Activated T-cell treated with anti-CD3 and anti-CD28 coated beads, Interleukin-2, amount 50 U/mL, for 1 hour (primary cell): ENCODE measurements at regions not wholly inside any gene's neighbourhood (a gene's known extent, or its start where the extent isn't known, plus 50 kb on each side); places are given as distances from the start of the nearest gene placed in this dataset.
"Not testable (repeated sequence)": the region's sequence is repeated elsewhere in the genome, so short reads cannot be mapped to it uniquely, and the experiment has no call there.

Source experiments
- DNase-seq: peaks from one replicate; pipeline ENCODE4 v3.0.0-alpha.2; 2020

DNA sequence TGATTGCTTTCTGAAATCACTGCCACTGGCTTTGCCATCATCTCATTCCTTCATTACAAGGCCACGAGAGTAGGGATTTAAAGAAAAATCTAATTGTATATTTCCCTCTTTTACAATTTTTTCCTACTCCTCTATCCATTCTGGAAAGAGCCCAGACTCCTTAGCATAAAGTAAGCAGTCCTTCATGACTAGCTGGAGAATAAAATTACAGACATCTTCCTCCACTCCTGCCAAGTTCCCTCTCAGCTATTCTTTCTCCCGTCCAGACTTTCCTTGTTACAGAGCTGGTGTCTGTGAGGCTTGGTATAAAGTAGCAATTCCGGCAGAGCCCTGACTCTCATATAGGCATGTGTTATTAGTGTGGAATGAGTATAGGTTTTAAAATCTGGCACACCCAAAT lies 806.8 kb downstream of the PLCL1 start:
- DNase-seq = no peak

DNA sequence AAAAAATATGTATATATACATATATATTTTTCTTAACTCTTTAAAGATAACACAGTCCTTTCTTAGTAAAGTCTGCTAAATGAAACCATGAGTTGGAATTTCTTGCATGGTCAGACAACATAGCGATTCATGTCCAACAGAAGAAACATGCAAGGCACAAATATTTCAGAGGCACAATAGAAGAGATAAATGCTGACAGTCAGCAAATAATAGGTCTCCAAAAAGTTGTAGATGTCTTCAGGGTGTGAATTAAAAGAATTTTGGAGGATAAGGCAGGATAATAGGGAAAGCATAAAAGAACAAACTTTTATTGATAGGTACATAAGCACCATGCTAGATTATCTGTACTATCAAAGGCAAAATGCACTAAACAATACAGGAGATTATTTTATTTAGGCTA lies 800.2 kb downstream of the PLCL1 start:
- no peak for DNase-seq

DNA sequence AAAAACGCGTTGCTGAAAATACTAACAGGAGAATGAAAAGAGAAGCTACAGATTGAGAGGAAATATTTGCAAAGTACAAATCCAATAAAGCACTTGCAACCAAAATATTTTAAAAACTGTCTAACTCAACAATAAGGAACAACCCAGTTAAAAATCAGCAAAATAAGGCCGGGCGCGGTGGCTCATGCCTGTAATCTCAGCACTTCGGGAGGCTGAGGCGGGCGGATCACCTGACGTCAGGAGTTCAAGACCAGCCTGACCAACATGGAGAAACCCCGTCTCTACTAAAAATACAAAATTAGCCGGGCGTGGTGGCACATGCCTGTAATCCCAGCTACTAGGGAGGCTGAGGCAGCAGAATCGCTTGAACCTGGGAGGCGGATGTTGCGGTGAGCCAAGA lies 798.6 kb downstream of the PLCL1 start:
- DNase-seq = not testable (repeated sequence)

DNA sequence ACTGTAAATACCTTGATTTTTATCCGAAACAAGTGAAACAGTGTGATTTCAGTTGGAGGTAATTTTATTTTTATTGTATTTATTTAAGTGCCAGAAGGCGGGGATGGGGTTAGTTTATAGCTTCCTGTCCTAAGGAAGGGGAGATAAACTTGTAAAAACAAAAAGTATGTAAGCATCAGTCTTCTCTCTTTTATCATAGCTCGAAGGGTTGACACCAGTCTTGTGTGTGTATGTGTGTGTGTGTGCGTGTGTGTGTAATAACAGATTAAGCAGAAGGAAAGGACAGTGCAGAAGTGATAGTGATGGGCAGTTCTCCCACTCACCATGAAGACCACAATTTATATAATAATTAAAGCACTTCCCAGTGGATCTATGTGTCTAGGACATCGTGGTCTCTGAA lies 793.3 kb downstream of the PLCL1 start:
- DNase-seq = no peak

DNA sequence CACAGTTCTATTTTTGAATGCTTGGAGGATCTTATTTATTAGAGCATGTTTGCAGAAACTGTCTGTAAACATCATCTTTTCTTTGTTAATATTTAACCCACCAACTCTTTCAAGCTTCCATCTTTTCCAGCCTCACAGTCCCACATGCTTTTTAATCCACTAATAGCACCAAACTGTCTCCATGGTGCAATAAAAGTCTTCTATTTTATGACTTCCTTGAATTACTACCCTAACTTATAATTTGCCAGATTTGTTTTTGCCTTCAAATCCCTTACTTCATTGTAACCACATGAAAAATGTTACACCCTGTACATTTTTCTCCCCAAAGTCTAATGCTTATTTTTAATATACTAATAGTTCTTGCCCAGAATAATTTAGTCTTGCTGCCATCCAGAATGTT lies 792.6 kb downstream of the PLCL1 start:
- no peak for DNase-seq

DNA sequence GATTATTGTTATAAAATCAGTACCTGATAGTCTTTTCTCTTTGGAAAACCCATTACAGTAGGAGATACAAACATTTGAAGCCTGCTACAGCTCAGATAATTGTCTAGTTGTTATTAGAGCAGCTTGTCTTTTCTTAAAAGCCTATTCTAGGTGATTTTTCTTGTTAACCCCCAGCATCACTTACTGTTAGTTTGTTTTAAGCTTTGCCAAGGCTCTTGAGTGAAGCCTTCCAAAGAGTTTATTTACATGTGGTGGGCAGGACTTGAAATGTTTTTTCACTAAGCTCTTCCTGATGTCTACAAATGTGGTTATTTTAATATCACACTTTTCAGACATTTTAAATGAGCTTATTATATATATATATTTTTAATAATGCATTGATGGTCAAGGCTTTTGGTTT lies 791.3 kb downstream of the PLCL1 start:
- no peak for DNase-seq

DNA sequence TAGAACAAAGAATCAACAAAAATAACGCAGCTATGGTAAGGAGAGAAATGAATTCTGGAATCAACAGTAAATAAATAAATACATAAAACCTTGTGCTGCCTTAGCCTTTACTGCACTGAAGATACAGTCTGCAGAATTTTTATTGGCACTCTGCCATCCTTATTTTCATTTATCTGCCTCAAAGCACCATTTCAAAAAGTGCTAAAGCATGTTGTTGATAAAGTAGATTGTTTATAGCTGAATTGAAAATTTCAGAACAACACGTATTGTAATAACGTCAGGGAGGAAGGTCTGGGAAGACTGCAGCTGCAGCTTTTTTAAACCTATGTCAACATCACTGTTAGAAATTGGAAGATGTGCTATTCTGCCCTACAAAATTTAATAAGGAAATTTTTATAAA lies 787.2 kb downstream of the PLCL1 start:
- DNase-seq = no peak

DNA sequence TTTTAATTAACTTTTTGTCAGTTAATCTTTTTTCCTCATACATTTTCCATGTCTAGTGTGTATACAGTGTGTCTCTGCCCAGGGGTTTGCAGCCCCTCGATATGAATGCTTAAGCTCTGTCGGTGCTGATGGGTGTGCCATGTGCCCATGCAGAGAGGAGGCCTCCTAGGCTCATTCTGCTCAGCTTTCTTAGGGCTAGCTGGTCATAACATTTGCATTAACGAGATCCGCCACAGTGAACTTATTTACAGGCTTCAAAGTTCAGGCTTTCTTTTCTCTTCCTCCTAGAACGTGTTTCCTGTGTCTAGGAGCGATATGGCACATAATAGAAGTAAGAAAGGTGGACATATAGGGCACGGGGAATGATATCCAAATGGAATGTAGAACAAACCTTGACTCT lies 783.3 kb downstream of the PLCL1 start:
- DNase-seq = no peak

DNA sequence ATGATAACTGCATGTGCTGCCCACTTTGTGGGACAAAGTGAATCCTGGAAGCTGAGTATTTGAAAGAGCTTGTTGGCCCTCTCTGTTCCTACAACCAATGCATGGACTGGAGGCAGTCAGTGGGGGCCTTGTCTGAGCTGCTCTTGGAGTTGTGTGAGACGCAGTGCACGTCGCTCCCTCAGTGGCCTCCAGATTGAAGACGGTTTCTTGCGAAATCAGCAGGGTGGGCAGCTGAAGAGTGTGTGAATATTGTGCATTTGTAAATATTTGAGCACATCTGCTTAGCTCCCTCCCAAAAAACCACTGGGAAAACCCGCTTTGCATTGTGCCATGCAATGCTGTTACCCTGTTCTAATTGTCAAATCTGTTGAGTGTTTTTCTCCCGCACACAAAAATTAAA lies 782.8 kb downstream of the PLCL1 start:
- DNase-seq = no peak

DNA sequence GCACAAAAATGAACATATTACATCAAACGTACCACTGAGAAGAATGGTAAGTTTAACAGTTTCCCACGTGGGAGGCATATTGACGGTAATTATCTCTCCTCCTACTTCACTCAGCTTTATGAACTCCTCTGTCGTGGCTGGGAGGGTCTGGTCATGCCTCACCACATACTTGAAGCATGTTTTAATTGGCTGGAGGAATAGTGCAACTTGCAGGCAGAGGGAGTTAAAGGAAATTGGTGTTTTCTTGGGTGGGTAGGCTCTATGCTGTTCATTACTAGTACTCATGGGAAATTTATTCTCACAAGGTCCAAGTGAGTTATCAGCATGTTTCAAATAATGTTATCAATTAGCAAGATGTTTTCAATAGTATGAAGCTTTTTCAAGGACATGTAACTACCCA lies 767.0 kb downstream of the PLCL1 start:
- no peak for DNase-seq

DNA sequence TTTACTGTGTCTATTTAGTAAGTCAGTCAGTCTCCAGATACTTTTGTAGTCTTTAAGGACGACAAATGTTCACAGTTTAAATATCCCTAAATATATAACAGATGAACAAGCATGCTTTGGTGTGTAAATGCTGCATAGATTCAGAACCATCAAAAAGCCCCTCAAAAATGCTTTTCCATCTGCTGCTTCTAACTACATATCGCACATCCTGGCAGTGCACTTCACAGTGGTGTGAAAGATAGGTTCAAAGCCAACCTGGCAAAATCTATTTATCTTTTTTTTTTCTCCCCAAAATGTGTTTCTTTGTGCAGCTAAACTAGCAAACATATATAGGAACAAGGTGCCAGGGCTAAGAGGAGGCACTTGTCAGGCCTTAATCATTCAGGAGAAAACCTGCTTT lies 753.8 kb downstream of the PLCL1 start:
- no peak for DNase-seq

DNA sequence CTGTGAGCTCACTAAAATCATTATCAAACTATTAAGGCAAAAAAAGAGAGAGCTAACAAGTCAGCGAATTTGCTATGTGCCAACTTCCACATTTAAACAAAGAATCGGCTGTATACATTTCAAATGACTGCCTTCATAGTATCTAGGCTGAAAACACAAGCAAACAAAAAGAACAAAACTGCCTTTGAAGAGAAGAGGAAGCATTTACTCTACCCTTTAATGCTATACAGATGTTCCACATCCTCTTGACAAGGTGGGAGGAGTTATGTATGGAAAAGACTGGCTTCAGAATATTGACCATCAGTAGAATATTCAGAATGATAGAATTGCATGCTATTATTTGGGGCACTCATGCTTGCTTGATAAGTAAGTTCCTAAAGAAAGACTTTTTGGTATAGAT lies 741.7 kb downstream of the PLCL1 start:
- no peak for DNase-seq

DNA sequence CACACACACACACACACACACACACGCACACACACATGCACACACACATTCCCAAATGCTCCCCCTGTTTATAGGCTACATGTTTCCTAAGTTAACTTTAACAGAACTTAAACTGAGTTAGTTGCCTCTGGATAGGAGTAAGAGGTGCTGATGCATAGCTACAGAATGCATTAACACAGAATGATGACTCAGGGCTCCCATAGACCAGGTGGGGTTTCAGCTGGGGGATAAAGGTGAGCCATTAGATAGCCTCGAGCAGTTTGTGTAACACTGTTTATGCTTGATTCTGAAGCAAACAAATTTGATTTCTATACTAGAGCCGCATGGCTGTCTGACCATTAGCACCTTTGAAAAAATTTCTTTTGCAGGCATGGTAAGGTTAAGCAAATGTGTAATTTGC lies 741.0 kb downstream of the PLCL1 start:
- DNase-seq = no peak

DNA sequence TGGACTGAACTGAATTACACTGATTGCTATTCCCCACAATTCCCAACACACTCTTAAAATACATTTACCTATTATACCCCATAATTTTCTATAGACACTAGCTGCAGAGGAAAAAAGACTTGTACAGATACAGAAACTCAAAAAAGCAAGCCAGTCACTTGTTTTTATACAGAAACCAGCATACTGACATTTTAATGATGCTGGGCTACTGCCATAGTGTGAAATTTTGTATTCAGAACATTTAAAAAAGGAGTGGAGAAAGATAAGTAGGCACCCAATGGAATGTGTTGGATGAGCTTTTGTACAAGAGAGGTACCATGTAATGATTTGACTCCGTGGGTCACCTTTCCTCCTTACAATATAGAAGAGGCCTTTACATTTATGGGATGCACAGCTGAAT lies 740.1 kb downstream of the PLCL1 start:
- DNase-seq = no peak

DNA sequence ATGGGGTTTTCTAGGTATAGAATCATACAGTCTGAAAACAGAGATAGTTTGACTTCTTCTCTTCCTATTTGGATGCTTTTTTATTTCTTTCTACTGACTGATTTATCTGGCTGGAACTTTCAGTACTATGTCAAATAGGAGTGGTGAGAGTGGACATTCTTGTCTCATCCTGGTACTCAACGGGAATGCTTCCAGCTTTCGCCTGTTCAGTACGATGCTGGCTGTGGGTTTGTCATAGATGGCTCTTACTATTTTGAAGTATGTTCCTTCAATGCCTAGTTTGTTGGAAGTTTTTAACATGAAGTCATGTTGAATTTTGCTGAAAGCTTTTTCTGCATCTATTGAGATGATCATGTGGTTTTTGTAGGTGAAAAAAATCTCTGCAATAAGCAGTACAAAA lies 730.4 kb downstream of the PLCL1 start:
- DNase-seq = no peak

DNA sequence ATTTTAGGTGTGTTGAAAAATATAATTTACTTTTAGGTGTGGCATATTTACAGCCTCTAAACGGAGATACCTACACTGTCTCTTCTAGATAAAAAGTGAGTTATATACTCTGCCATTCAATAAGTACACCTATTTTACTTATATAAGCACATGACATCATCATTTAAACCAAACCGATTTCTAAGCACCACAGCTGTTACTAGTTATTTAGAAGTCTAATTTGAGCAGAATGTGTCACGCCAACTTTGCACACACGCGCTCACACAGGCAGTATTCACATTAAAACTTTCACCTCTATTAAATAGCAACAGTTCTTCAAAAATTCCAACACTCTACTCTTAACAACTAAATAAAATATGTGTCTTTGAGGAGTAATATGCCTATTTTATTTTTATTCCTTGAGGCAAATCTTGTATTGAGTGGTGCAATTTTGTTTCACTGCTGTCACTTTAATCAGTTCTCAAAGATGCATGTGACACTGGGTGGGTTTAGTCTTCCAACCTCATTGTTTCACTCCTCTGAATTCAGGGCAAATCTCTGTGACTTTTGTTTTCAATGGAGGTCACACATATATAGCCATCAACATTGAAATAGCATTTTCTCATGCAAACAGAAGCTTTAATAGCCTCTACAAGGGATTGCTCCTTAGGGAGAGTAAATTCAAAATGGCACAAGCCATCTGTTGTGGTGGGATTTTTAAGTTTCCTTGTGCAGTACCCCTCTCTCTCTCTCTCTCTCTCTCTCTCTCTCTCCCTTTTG lies 721.0 kb downstream of the PLCL1 start:
- DNase-seq = no peak

DNA sequence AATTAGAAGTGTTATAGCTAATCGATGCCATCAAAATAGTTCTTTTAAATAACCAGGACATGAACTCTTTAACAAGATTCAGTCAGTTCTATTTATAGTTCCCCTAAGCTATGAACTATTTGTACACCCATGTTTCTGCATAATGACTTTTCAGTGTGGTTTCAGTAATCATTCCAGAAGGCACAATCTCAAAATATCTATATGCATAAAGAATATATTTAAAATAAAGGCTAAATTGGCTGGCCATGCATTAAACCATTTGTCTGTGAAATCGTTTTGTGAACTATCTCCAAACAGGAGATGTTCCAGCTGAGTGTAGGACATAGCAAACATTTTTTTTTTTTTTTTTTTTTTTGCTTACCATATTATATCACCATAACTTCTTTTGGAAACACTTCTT lies 719.3 kb downstream of the PLCL1 start:
- no peak for DNase-seq

DNA sequence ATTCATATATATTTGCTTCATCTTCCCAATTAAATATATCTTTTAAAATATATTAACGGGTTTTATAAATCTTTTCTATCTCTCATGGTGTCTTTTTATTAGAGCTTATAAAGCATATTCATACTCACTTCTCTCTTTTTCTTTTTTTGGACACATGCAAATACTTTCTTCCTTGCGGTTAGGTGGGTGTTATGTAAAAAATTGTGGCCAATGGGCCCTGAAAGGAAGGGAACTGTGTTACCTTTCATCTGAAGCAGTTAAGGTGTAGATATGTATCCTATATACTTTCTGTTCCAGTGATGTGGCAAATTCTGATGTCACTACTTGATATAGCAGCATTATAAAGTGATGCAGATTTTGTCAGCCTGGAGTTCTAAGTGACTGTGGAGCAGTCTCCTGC lies 714.5 kb downstream of the PLCL1 start:
- DNase-seq = no peak

DNA sequence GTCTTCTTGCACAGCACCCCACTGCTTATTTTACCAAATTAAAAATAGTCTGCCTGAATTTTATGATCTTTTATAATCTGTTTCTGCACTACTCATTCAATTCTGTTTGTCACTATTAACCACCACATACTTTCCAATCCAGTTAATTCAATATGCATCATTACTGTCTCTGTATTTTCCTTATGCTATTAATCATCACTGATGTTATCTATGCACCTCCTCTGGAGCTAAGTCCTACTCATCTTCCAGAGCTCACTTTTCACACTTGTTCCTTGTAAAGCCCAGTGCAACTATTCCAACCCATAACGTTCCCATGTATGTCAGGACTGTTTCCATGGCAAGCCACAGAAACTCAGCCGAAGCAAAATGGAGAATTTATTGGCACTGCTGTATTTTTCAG lies 713.6 kb downstream of the PLCL1 start:
- DNase-seq = no peak

DNA sequence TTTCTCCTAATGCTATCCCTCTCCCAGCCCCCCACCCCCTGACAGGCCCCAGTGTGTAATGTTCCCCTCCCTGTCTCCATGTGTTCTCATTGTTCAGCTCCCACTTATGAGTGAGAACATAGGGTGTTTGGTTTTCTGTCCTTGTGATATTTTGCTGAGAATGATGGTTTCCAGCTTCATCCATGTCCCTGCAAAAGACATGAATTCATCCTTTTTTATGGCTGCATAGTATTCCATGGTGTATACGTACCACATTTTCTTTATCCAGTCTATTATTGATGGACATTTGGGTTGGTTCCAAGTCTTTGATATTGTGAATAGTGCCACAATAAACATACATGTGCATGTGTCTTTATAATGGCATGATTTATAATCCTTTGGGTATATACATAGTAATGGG lies 704.2 kb downstream of the PLCL1 start:
- not testable (repeated sequence) for DNase-seq

DNA sequence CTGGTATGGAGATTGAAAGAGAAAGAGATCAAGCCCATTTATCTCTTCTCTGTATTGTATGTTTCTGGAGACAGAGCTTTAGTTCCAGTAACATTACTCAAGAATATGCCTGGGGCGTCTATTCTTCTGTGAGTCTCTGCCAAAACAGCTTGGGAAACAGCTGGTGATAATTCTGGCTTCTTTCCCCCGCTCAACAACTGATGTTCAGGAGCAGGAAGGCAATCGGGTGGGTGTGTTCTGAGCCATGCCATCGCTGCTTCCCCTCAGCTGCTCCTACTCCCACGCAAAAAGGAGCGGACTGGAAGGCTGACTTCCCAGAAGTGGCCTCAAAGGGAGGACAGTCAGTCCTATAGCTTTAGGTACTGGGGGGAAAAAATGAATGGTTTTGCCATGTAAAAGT lies 695.1 kb downstream of the PLCL1 start:
- no peak for DNase-seq

DNA sequence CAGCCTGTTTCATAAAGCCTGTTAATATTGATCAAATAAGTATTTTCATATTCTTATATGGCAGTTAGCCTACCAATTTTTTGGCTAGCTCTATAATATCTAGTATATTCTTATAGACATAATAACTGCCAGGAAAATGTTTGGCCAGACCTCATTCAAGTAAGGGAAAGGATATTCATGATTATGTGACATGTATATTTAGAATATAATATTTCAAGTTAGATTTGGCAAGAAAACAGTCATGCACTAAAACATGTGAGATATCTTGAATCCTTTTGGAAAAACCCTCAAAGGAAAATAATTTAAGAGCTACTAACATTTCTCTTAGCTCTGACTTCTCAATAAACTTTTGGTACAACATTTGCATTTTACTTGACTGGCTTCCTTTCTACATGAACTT lies 694.1 kb downstream of the PLCL1 start:
- DNase-seq = no peak

DNA sequence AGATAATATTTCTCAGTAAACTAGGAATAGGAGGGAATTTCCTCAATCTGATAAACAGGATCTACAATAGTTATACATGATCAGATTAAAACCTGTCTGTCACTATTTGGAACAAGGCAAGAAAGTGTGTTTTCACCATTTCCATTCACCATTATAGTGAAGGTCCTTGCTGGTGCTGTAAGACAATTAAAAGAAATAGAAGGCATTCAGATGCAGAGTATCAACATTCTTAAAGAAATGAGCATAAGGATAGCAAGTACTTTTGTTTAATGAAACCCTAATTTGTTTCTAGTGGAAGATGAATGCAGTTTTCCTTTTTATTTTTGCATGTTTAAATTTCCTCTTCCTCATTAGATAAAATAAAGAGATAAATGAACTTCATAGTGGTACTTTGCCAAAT lies 693.7 kb downstream of the PLCL1 start:
- no peak for DNase-seq

DNA sequence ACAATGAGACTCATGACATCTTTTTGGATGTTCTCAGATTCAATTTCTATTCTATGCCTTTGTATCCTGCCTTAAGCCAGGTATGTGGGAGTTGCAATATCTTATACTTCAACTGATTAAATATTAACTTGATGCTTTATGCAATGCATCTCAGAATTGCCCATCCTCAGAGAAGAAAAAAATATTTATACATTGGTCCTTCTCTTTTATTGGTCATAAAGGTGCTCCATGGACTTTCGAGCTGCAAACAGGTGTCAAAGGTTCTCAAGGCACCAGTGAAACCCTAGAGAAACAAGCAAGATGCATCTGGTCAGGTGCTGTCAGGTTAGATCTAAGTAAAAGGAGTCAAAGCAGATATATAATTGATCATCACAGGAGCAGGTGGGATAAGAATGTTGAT lies 690.5 kb downstream of the PLCL1 start:
- DNase-seq = no peak

DNA sequence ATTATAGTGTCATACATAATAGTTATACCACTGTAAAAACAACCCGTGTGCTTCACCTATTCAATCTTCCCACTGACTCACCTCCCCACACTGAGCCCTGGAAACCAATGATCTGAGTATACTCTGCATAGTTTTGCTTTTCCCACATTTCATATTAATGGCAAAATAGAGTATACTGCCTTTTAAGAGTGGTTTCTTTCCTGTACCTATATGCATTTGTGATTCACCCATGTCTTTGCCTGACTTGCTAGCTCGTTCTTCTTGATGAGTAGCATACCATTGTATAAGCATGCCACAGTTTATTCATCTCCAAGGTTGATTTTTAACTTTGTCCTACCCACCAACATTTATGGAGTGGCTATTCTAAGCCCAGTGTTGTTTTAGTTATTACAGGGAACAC lies 686.4 kb downstream of the PLCL1 start:
- DNase-seq = no peak

DNA sequence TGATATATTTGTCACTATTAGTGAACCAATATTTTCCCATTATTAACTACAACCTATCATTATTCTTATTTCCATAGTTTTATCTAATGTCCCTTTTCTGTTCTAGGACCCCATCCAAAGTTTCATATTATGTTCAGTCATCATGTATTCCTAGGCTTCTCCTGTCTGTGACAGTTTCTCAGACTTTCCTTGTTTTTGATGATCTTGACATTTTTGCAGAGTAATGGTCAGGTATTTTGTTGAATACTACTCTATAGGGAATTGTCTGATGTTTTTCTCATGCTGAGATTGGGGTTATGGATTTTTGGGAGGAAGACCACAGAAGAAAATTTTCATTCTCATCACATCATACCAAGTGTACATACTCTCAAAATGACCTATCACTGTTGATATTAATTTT lies 684.6 kb downstream of the PLCL1 start:
- no peak for DNase-seq
